HCT116 (cell line): ENCODE measurements at regions not wholly inside any gene's neighbourhood (a gene's known extent, or its start where the extent isn't known, plus 50 kb on each side); places are given as distances from the start of the nearest gene placed in this dataset.

Experiments
- ATAC-seq: fragments of 200-7000 bp; cut with Tn5 transposase; 2 replicates; pipeline ENCODE4 v1.9.1; 2020; ENCODE audit warnings: mild to moderate bottlenecking, moderate library complexity
- BruUV-seq: library from RNA; stranded (reverse); fragments of 400-500 nt; replicated peaks from 2 replicates; lab custom pipeline; 2021; lab: Mats Ljungman, UMichigan
- CTCF ChIA-PET: fragments of 300-600 bp; sonication (Branson Sonifier 250); formaldehyde crosslinking; loops from one replicate; lab custom pipeline; 2021; ENCODE audit warnings: antibody characterized with exemption; lab: Charles Lee
- POLR2A ChIA-PET: fragments of 300-600, 350-600 bp; sonication (Branson Sonifier 250); formaldehyde crosslinking; loops from one replicate; lab custom pipeline; 2021; ENCODE audit warnings: antibody characterized with exemption; lab: Charles Lee
- RAD21 ChIA-PET, 2 experiments: fragments of 300-600 bp; sonication (Branson Sonifier 250); formaldehyde crosslinking; loops; one replicate each; lab custom pipeline; 2023; ENCODE audit warnings: low total read pairs in 2 of 2; ENCODE audit not compliant: uncharacterized antibody in 2 of 2, unreplicated experiment in 2 of 2, low non-redundant PET in 1 of 2; lab: Charles Lee
- DNase-seq: peaks from one replicate; pipeline ENCODE4 v3.0.0-alpha.2; 2010; ENCODE audit warnings: low read depth, low spot score
- H2AFZ ChIP-seq: fragments of 200-600 bp; shearing (Covaris generic), sonication (generic); 2 replicates; pipeline ENCODE4 v1.6.1; 2017; ENCODE audit warnings: low read depth, mixed run types, mixed read lengths, antibody characterized with exemption, low read length; ENCODE audit not compliant: poor library complexity, severe bottlenecking
- H3K27ac ChIP-seq: 2 replicates; pipeline ENCODE4 v1.5.1; 2012; ENCODE audit warnings: low read depth, low read length
- H3K27me3 ChIP-seq: fragments of 200-600 bp; sonication (generic); 2 replicates; pipeline ENCODE4 v1.6.1; 2016; ENCODE audit warnings: mixed run types, low read length, mixed read lengths; ENCODE audit not compliant: insufficient read depth
- H3K36me3 ChIP-seq, 2 experiments: fragments of 200-500 bp in 1 of 2; fragments of 200-600 bp in 1 of 2; sonication (Bioruptor generic) in 1 of 2; sonication (generic) in 1 of 2; 2 replicates each; pipeline versions ENCODE4 v1.5.1 to v1.6.1; 2014 to 2016; ENCODE audit warnings: low read length in 2 of 2, inconsistent platforms in 1 of 2, mixed read lengths in 1 of 2, mixed run types in 1 of 2; ENCODE audit not compliant: insufficient read depth in 2 of 2, control insufficient read depth in 1 of 2
- H3K4me1 ChIP-seq, 2 experiments: fragments of 200-600 bp in 1 of 2; sonication (generic) in 1 of 2; 2 replicates each; pipeline versions ENCODE4 v1.5.1 to v1.6.1; 2012 to 2017; ENCODE audit warnings: low read length in 2 of 2, inconsistent platforms in 1 of 2, mild to moderate bottlenecking in 1 of 2, mixed read lengths in 1 of 2, mixed run types in 1 of 2, moderate library complexity in 1 of 2; ENCODE audit not compliant: insufficient read depth in 2 of 2, control insufficient read depth in 1 of 2
- H3K4me2 ChIP-seq: fragments of 200-600 bp; sonication (generic); 2 replicates; pipeline ENCODE4 v1.6.1; 2017; ENCODE audit warnings: mixed run types, low read length, mixed read lengths
- H3K4me3 ChIP-seq, 2 experiments: fragments of 200-600 bp in 1 of 2; sonication (generic) in 1 of 2; replicated peaks in 1 of 2; 2 replicates each; pipeline ENCODE4 v1.5.1; 2011 to 2016; ENCODE audit warnings: low read length in 2 of 2, control low read depth in 1 of 2, low read depth in 1 of 2, mild to moderate bottlenecking in 1 of 2, mixed read lengths in 1 of 2, mixed run types in 1 of 2
- H3K79me2 ChIP-seq: fragments of 200-600 bp; sonication (generic); 2 replicates; pipeline ENCODE4 v1.6.1; 2017; ENCODE audit warnings: mild to moderate bottlenecking, mixed run types, low read length, moderate library complexity, mixed read lengths; ENCODE audit not compliant: insufficient read depth
- H3K9ac ChIP-seq: fragments of 200-600 bp; sonication (generic); 2 replicates; pipeline ENCODE4 v1.6.1; 2016; ENCODE audit warnings: low read length, mixed read lengths
- H3K9me2 ChIP-seq: fragments of 200-600 bp; sonication (generic), shearing (Covaris generic); 2 replicates; pipeline ENCODE4 v1.6.1; 2017; ENCODE audit warnings: mixed run types, mild to moderate bottlenecking, moderate library complexity; ENCODE audit not compliant: insufficient read depth
- H3K9me3 ChIP-seq, 2 experiments: fragments of 200-500 bp in 1 of 2; fragments of 200-600 bp in 1 of 2; sonication (Bioruptor generic) in 1 of 2; sonication (generic) in 1 of 2; 2 replicates each; pipeline ENCODE4 v1.6.1; 2014 to 2017; ENCODE audit warnings: low read length in 2 of 2, mixed read lengths in 2 of 2, inconsistent platforms in 1 of 2, low read depth in 1 of 2, mild to moderate bottlenecking in 1 of 2, mixed run types in 1 of 2, moderate library complexity in 1 of 2; ENCODE audit not compliant: control insufficient read depth in 1 of 2, insufficient read depth in 1 of 2
- H4K20me1 ChIP-seq: fragments of 200-600 bp; sonication (generic), shearing (Covaris generic); 2 replicates; pipeline ENCODE4 v1.6.1; 2017; ENCODE audit warnings: mixed run types, mild to moderate bottlenecking, moderate library complexity; ENCODE audit not compliant: insufficient read depth
- CEBPB ChIP-seq: IDR thresholded peaks from 2 replicates; pipeline ENCODE4 v1.6.1; 2012; ENCODE audit warnings: low read depth
- CTCF ChIP-seq, 3 experiments: fragments of 200-600 bp in 1 of 3; sonication (generic) in 1 of 3; IDR thresholded peaks in 2 of 3; conservative IDR thresholded peaks in 1 of 3; 2 replicates each; pipeline ENCODE4 v1.5.1; 2012 to 2017; ENCODE audit warnings: low read depth in 2 of 3, low read length in 2 of 3, antibody characterized with exemption in 1 of 3, borderline replicate concordance in 1 of 3, control low read depth in 1 of 3, mild to moderate bottlenecking in 1 of 3, mixed read lengths in 1 of 3, mixed run types in 1 of 3, moderate library complexity in 1 of 3; ENCODE audit not compliant: insufficient read depth in 1 of 3
- FOSL1 ChIP-seq: IDR thresholded peaks from 2 replicates; pipeline ENCODE4 v1.6.1; 2012; ENCODE audit warnings: low read depth
- POLR2A ChIP-seq: IDR thresholded peaks from 2 replicates; pipeline ENCODE4 v1.7.0; 2011; ENCODE audit warnings: borderline replicate concordance; ENCODE audit not compliant: insufficient read depth, insufficient read length; ENCODE audit errors: extremely low read depth
- POLR2AphosphoS5 ChIP-seq: IDR thresholded peaks from 2 replicates; pipeline ENCODE4 v1.6.1; 2011; ENCODE audit warnings: mild to moderate bottlenecking, low read depth, low read length, moderate library complexity
- RAD21 ChIP-seq: IDR thresholded peaks from 2 replicates; pipeline ENCODE4 v1.6.1; 2012; ENCODE audit warnings: low read depth, mild to moderate bottlenecking
- REST ChIP-seq: IDR thresholded peaks from 2 replicates; pipeline ENCODE4 v1.6.1; 2012; ENCODE audit warnings: low read depth
- TCF7L2 ChIP-seq: IDR thresholded peaks from 2 replicates; pipeline ENCODE4 v1.7.0; 2011; ENCODE audit warnings: borderline replicate concordance, inconsistent platforms; ENCODE audit not compliant: insufficient read depth, insufficient read length; ENCODE audit errors: extremely low read depth
- intact Hi-C: fragments of 100-400 bp; cut with micrococcal nuclease; formaldehyde crosslinking; loops from 2 replicates; pipeline ENCODE4 v1.10.0; 2022

- POLR2A ChIA-PET, result no interaction called here
- no peak overlapping the region for H2AFZ ChIP-seq
Measured at GRCh38 chr10:55497893-55498499, 697.0 kb upstream of the PCDH15 start.

More at GRCh38 chr10:55497893-55498499, 697.0 kb upstream of the PCDH15 start:
- Histone ChIP-seq H3K79me2 (no peaks in the 10 kb centered on the region), H3K9me3 (peaks cover 9% of the 10 kb centered on the region in 2 experiments; a peak in 3 of 4 replicates), H3K4me1 (no peaks in the 10 kb centered on the region), H3K27ac (no peak overlapping the region), H3K9me2 (no peaks in the 10 kb centered on the region), H4K20me1 (no peaks in the 10 kb centered on the region), H3K36me3 (no peaks in the 10 kb centered on the region), H3K9ac (no peak overlapping the region), H3K27me3 (no peaks in the 10 kb centered on the region), H3K4me3 (no peak overlapping the region), H3K4me2 (no peak overlapping the region)
- intact Hi-C loops, result no loop called here
- TF ChIP-seq POLR2A (no peak), TCF7L2 (no peak), CTCF (IDR thresholded peaks at IDR 0.05 in 2 of 3, conservative IDR thresholded peaks at IDR 0.05 in 1 of 3; ENCODE audit: borderline replicate concordance in 1 of 3, insufficient read depth in 1 of 3, low read depth in 2 of 3, low read length in 2 of 3) (no peak), CEBPB (no peak), POLR2AphosphoS5 (no peak), REST (no peak), FOSL1 (no peak), RAD21 (no peak)
- ATAC-seq, result no peak
- no TSS peak for BruUV-seq
- ChIA-PET CTCF (no interaction called here), RAD21 (no interaction called here)
- DNase-seq, result no peak
